Mammary epithelial cell (primary cell): ENCODE measurements at regions not wholly inside any gene's neighbourhood (a gene's known extent, or its start where the extent isn't known, plus 50 kb on each side); places are given as distances from the start of the nearest gene placed in this dataset.

ENCODE experiments used
- CTCF ChIP-seq, 2 donors: IDR thresholded peaks in 1 of 2; conservative IDR thresholded peaks in 1 of 2; 2 replicates each; pipeline ENCODE4 v1.5.1; 2011 to 2012; ENCODE audit warnings: inconsistent platforms in 2 of 2, low read length in 2 of 2, mild to moderate bottlenecking in 2 of 2, control low read depth in 1 of 2, low read depth in 1 of 2; ENCODE audit not compliant: insufficient read depth in 1 of 2; ENCODE audit errors: extremely low read depth in 1 of 2
- EZH2 ChIP-seq: IDR thresholded peaks from 2 replicates; pipeline ENCODE4 v1.6.1; 2012; ENCODE audit warnings: low read length, inconsistent platforms, borderline replicate concordance

- TF ChIP-seq CTCF (conservative IDR thresholded peaks at IDR 0.05 in 1 of 2, IDR thresholded peaks at IDR 0.05 in 1 of 2; ENCODE audit: extremely low read depth in 1 of 2, insufficient read depth in 1 of 2, low read depth in 1 of 2, low read length in 2 of 2) (no peak), EZH2 (no peak)
Measured at GRCh38 chr11:70695086-70695960, 297.0 kb downstream of the CTTN start.
